ENCODE measurements at regions not wholly inside any gene's neighbourhood (a gene's known extent, or its start where the extent isn't known, plus 50 kb on each side); places are given as distances from the start of the nearest gene placed in this dataset.
"Not testable (repeated sequence)": the region's sequence is repeated elsewhere in the genome, so short reads cannot be mapped to it uniquely, and the experiment has no call there.

DNA sequence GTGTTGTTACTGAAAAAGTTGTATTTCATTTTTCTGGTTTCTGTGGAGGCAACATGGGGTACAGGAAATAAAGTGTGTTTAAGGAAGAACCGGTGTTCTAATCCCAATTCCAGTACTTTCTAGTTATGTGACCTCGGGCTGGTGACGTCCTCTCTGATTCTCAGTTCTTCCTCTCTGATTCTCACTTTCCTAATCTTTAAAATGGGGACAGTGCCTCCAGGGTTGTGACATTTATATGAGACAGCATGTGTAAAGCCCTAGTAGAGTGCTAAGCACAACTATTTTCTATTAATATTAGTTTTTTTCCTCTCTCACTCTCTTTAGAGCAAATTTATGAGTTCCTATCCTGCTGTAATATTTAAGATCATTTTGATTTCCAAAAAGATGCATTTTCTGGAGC, 50.9 kb upstream of the PTPDC1 start:
- TF ChIP-seq, protein P1, sequence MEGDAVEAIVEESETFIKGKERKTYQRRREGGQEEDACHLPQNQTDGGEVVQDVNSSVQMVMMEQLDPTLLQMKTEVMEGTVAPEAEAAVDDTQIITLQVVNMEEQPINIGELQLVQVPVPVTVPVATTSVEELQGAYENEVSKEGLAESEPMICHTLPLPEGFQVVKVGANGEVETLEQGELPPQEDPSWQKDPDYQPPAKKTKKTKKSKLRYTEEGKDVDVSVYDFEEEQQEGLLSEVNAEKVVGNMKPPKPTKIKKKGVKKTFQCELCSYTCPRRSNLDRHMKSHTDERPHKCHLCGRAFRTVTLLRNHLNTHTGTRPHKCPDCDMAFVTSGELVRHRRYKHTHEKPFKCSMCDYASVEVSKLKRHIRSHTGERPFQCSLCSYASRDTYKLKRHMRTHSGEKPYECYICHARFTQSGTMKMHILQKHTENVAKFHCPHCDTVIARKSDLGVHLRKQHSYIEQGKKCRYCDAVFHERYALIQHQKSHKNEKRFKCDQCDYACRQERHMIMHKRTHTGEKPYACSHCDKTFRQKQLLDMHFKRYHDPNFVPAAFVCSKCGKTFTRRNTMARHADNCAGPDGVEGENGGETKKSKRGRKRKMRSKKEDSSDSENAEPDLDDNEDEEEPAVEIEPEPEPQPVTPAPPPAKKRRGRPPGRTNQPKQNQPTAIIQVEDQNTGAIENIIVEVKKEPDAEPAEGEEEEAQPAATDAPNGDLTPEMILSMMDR (IDR thresholded peaks at IDR 0.05; ENCODE audit: low read length, missing control alignments) = no peak
- DNase-seq (ENCODE audit: low read depth) = no peak
- H3K4me3 ChIP-seq (replicated peaks; ENCODE audit: low read depth, low read length) = no peak overlapping the region

DNA sequence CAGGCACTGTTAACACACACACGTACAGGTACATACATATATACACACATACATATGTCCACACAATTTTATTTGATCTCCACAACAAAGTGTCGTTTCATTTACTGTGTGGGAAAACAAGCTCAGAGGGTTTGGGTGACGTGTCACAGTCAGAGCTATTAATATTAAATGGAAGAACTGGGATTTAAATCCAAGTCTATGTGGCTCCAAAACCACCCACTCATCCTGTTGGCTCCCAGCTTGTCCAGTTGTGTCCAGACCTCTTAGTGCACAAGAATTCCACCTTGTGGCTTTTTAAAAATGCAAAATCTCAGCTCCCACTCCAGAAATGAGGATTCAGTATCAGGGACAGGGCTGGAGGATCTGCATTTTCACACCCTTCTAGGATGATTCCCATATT, 52.3 kb upstream of the PTPDC1 start:
- TF ChIP-seq, protein P1 (IDR thresholded peaks at IDR 0.05; ENCODE audit: low read length, missing control alignments) = no peak
- H3K4me3 ChIP-seq (replicated peaks; ENCODE audit: low read depth, low read length) = peak overlapping the region; percentile 86
- no peak for DNase-seq (ENCODE audit: low read depth)

DNA sequence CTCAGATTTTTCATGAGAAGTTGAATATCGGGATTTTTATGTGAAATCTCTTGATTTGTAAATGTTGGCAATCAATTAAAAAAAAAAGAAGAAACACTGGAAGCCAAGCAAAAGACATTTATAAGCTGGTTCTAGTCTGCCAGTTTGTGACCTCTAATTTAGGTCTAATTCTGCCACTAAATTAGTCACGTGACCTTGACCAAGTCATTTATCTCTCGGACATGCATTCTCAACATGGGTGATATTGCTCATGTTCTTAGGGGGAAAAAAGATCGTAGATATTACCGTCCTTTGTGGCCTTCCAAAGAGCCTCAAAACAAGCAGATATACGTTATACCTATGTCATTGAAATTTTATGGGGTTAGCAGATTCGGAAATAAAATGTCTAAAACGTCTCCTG, 52.9 kb upstream of the PTPDC1 start:
- peak; percentile 14 for DNase-seq (ENCODE audit: low read depth)
- TF ChIP-seq, protein P1 (IDR thresholded peaks at IDR 0.05; ENCODE audit: low read length, missing control alignments) = no peak
- H3K4me3 ChIP-seq (replicated peaks; ENCODE audit: low read depth, low read length) = peak overlapping the region; percentile 86

DNA sequence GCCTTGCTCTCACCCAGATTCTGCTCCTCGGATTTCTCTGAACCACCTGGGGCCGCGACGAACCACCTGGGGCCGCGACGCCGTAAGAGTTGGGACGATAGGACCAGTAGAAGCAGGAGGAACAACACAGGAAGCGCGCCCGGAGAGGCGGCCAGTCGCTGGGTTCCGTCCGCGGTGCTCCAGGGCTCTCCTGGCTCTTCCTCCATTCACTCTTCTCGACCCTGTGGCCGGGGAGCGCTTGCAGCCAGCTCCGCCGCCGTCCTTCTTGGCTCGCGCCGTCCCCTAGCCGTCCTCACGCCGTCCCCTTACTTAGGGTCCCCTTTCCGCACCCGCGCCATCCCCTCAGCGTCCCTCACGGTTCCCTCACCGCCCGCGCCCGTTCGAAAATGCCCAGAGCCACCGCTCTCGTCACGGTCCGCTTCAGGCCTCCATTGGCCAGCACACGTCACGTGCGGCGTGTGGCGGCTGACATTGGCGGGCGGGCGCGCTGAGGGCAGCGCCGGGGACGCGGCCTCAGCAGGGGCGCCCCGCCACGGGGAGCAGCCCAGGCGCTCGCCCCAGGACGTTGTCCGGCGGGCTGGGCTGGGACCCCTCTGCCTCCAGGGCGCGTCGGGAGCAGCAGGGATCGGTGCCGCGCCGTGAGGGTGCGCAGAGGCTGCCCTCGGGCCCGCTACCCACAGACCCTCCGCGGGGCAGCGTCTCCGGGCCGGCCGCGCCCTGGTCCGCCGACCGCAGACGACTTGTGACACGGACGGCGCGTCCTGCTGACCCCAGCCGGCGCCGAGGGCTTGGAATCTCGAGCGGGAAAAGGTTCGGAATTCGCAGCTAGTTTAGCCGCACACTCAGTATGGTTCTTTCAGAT, 53.7 kb upstream of the PTPDC1 start:
- peak; percentile 85 for DNase-seq (ENCODE audit: low read depth)
- peak overlapping the region; percentile 86 for H3K4me3 ChIP-seq (replicated peaks; ENCODE audit: low read depth, low read length)
- TF ChIP-seq, protein P1 (IDR thresholded peaks at IDR 0.05; ENCODE audit: low read length, missing control alignments) = no peak

DNA sequence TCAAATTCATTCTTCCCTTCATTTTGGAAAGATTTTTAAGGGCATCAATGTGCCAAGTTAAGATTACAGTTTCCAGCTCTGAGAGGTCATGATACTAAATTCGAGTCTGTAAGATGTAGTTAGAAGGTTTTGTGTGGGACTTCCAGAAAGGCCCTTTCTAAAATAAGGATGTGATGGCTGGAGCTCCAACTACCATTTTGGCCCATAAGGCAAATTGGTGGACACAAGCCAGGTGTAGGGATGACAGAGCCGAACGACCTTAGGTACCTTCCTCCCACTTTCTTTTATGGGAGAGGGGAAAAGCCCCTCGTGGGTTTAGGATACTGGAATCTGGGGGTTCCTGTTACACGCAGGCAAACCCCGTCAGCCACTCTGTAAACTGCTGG, 54.3 kb upstream of the PTPDC1 start:
- TF ChIP-seq, protein P1 (IDR thresholded peaks at IDR 0.05; ENCODE audit: low read length, missing control alignments) = no peak
- DNase-seq (ENCODE audit: low read depth) = no peak
- peak overlapping the region; percentile 86 for H3K4me3 ChIP-seq (replicated peaks; ENCODE audit: low read depth, low read length)

DNA sequence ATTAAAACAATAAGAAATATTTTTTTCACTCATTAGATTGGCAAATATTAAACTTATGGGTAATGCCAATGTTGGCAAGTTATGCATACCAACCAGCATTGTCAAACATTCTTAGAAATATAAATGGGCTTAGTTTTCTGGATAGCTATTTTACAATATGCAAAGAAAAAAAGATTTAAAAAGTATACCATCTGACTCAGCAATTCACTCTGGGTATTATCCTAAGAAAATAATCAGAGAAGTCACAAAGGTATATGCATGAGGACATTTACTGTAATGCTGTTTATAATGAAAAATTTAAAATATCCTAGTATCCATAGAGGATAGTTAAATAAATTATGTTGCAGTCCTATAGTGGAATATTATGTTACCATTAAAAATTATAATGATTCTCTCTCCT, 57.4 kb upstream of the PTPDC1 start:
- TF ChIP-seq, protein P1 (IDR thresholded peaks at IDR 0.05; ENCODE audit: low read length, missing control alignments) = no peak
- no peak for DNase-seq (ENCODE audit: low read depth)
- no peak overlapping the region for H3K4me3 ChIP-seq (replicated peaks; ENCODE audit: low read depth, low read length)

DNA sequence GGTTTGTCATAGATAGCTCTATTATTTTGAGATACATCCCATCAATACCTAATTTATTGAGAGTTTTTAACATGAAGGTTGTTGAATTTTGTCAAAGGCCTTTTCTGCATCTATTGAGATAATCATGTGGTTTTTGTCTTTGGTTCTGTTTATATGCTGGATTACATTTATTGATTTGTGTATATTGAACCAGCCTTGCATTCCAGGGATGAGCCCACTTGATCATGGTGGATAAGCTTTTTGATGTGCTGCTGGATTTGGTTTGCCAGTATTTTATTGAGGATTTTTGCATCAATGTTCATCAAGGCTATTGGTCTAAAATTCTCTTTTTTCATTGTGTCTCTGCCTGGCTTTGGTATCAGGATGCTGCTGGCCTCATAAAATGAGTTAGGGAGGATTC, 61.8 kb upstream of the PTPDC1 start:
- not testable (repeated sequence) for DNase-seq (ENCODE audit: low read depth); H3K4me3 ChIP-seq (replicated peaks; ENCODE audit: low read depth, low read length)

DNA sequence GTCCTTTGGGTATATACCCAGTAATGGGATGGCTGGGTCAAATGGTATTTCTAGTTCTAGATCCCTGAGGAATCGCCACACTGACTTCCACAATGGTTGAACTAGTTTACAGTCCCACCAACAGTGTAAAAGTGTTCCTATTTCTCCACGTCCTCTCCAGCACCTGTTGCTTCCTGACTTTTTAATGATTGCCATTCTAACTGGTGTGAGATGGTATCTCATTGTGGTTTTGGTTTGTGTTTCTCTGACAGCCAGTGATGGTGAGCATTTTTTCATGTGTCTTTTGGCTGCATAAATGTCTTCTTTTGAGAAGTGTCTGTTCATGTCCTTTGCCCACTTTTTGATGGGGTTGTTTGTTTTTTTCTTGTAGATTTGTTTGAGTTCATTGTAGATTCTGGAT, 63.4 kb upstream of the PTPDC1 start:
- H3K4me3 ChIP-seq (replicated peaks; ENCODE audit: low read depth, low read length); DNase-seq (ENCODE audit: low read depth): not testable (repeated sequence)

Data from fibroblast of pulmonary artery (primary cell).